Ascending aorta (tissue), 2 donors: ENCODE measurements at regions not wholly inside any gene's neighbourhood (a gene's known extent, or its start where the extent isn't known, plus 50 kb on each side); places are given as distances from the start of the nearest gene placed in this dataset.

Experiments used
- DNase-seq, 2 donors: peaks; one replicate each; pipeline ENCODE4 v3.0.0-alpha.2; 2019; ENCODE audit warnings: low spot score in 2 of 2
- H3K27ac ChIP-seq, 2 donors: fragments of 200-600 bp; sonication (generic); one replicate each; pipeline ENCODE4 v1.5.1; 2016 to 2017; ENCODE audit warnings: mild to moderate bottlenecking in 1 of 2
- H3K27me3 ChIP-seq: fragments of 200-600 bp; sonication (generic); one replicate; pipeline ENCODE4 v1.5.1; 2017
- H3K36me3 ChIP-seq, 2 donors: fragments of 200-600 bp; sonication (generic); one replicate each; pipeline ENCODE4 v1.5.1; 2016
- H3K4me1 ChIP-seq, 2 donors: fragments of 200-600 bp; sonication (generic); one replicate each; pipeline ENCODE4 v1.5.1; 2016 to 2017; ENCODE audit warnings: mild to moderate bottlenecking in 1 of 2
- H3K4me3 ChIP-seq, 2 donors: fragments of 200-600 bp; sonication (generic); one replicate each; pipeline ENCODE4 v1.5.1; 2016 to 2017; ENCODE audit warnings: mild to moderate bottlenecking in 1 of 2
- H3K9me3 ChIP-seq, 2 donors: fragments of 200-600 bp; sonication (generic); one replicate each; pipeline ENCODE4 v1.5.1; 2016
- CTCF ChIP-seq, 3 experiments: fragments of 200-600 bp in 2 of 3; fragments of 450-650 bp in 1 of 3; sonication (generic) in 2 of 3; IDR thresholded peaks; one replicate each; pipeline ENCODE4 v1.5.1; 2016 to 2019; ENCODE audit warnings: antibody characterized with exemption in 3 of 3, mild to moderate bottlenecking in 1 of 3, moderate library complexity in 1 of 3
- intact Hi-C: fragments of 100-400 bp; cut with DNase I; formaldehyde crosslinking; loops from one replicate; pipeline ENCODE4 v1.15.1; 2023

GRCh38 chr5:38707352-38708210 lies 138.2 kb upstream of the OSMR start:
- intact Hi-C loops = no loop called here
- H3K36me3 ChIP-seq = no peaks in the 10 kb centered on the region
- TF ChIP-seq CTCF (IDR thresholded peaks at IDR 0.05) = no peak
- no peaks in the 10 kb centered on the region for H3K4me1 ChIP-seq
- no peak overlapping the region for H3K4me3 ChIP-seq
- no peaks in the 10 kb centered on the region for H3K27me3 ChIP-seq
- H3K27ac ChIP-seq = no peak overlapping the region
- no peak for DNase-seq
- H3K9me3 ChIP-seq = no peaks in the 10 kb centered on the region

GRCh38 chr5:38709678-38710306 lies 136.0 kb upstream of the OSMR start:
- Histone ChIP-seq H3K36me3 (no peaks in the 10 kb centered on the region), H3K4me3 (no peak overlapping the region), H3K27ac (no peak overlapping the region), H3K9me3 (no peaks in the 10 kb centered on the region), H3K27me3 (no peaks in the 10 kb centered on the region), H3K4me1 (no peaks in the 10 kb centered on the region)
- intact Hi-C loops = no loop called here
- TF ChIP-seq CTCF (IDR thresholded peaks at IDR 0.05) = no peak
- no peak for DNase-seq

GRCh38 chr5:38710627-38711026 lies 135.2 kb upstream of the OSMR start:
- H3K4me1 ChIP-seq = no peaks in the 10 kb centered on the region
- H3K9me3 ChIP-seq = no peaks in the 10 kb centered on the region
- H3K27ac ChIP-seq = no peak overlapping the region
- intact Hi-C loops = no loop called here
- H3K27me3 ChIP-seq = no peaks in the 10 kb centered on the region
- no peak overlapping the region for H3K4me3 ChIP-seq
- TF ChIP-seq CTCF (IDR thresholded peaks at IDR 0.05) = no peak
- no peak for DNase-seq
- no peaks in the 10 kb centered on the region for H3K36me3 ChIP-seq

- no peak for DNase-seq
- H3K36me3 ChIP-seq = no peaks in the 10 kb centered on the region
- no peak for TF ChIP-seq CTCF (IDR thresholded peaks at IDR 0.05)
- no peaks in the 10 kb centered on the region for H3K27me3 ChIP-seq
- intact Hi-C loops = no loop called here
- H3K27ac ChIP-seq = no peak overlapping the region
- no peaks in the 10 kb centered on the region for H3K9me3 ChIP-seq
- H3K4me3 ChIP-seq = no peak overlapping the region
- no peaks in the 10 kb centered on the region for H3K4me1 ChIP-seq
Observed at GRCh38 chr5:38712391-38712790, 133.4 kb upstream of the OSMR start.

GRCh38 chr5:38714240-38714639 lies 131.6 kb upstream of the OSMR start:
- intact Hi-C loops = no loop called here
- Histone ChIP-seq H3K36me3 (no peaks in the 10 kb centered on the region), H3K9me3 (no peaks in the 10 kb centered on the region), H3K4me3 (no peak overlapping the region), H3K27me3 (no peaks in the 10 kb centered on the region), H3K27ac (no peak overlapping the region), H3K4me1 (no peaks in the 10 kb centered on the region)
- TF ChIP-seq CTCF (IDR thresholded peaks at IDR 0.05) = no peak
- no peak for DNase-seq
